ENCODE measurements at regions not wholly inside any gene's neighbourhood (a gene's known extent, or its start where the extent isn't known, plus 50 kb on each side); places are given as distances from the start of the nearest gene placed in this dataset.
"Not testable (repeated sequence)": the region's sequence is repeated elsewhere in the genome, so short reads cannot be mapped to it uniquely, and the experiment has no call there.

DNA sequence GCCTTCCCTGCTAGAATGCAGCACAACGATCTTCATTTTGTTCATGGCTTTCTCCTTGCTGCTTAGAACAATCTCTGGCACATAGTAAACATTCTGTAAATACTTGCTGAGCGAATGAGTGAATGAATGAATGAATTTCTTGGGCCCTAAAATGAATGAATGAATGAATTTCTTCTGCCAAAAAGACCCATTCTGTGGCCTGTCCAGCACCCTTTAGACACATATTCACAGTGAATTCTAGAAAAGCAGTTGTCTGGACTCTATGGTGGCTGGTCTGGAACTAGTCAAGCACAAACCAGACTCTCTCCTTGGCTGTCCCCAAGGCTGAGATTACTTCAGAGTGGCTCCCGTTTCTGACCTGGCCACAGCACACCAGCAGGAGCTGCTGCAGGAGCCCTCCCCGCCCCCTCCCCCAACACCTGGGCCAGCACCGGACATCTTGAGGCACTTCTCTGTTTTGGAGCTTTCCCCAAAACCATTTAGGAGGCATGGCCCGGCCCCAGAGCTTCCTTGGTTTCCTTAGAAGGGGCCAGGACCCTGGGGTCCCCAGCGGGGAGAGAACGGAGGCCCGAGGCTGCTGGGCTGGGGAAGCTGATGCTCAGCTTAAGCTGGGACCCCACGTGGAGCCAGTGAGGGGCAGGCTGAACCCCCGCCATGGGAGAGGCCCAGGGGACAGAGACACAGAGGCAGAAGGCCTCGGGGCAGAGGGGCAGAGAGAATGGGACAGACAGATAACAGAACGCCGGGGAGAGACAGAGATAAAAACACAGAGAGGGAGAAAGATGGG is 159.0 kb downstream of the ZFP36L2 start:
- H3K4me1 ChIP-seq (ENCODE audit: control insufficient read depth, insufficient read depth, low read length, poor library complexity, severe bottlenecking): peaks cover 9% of the 10 kb centered on the region
- H3K4me3 ChIP-seq (ENCODE audit: extremely low read depth, insufficient read depth, low read length, poor library complexity, severe bottlenecking): no peak overlapping the region
- no peak overlapping the region for H3K27ac ChIP-seq (ENCODE audit: low read depth, low read length, severe bottlenecking)
- WGBS, 2 experiments (ENCODE audit: insufficient coverage in 2 of 2): 80 to 87% methylated on average over 13 of the region's 14 CpGs
- H3K36me3 ChIP-seq (ENCODE audit: control insufficient read depth, insufficient read depth, low read length): no peaks in the 10 kb centered on the region
- peaks cover 3% of the 10 kb centered on the region for H3K9me3 ChIP-seq (ENCODE audit: control insufficient read depth, low read length)

DNA sequence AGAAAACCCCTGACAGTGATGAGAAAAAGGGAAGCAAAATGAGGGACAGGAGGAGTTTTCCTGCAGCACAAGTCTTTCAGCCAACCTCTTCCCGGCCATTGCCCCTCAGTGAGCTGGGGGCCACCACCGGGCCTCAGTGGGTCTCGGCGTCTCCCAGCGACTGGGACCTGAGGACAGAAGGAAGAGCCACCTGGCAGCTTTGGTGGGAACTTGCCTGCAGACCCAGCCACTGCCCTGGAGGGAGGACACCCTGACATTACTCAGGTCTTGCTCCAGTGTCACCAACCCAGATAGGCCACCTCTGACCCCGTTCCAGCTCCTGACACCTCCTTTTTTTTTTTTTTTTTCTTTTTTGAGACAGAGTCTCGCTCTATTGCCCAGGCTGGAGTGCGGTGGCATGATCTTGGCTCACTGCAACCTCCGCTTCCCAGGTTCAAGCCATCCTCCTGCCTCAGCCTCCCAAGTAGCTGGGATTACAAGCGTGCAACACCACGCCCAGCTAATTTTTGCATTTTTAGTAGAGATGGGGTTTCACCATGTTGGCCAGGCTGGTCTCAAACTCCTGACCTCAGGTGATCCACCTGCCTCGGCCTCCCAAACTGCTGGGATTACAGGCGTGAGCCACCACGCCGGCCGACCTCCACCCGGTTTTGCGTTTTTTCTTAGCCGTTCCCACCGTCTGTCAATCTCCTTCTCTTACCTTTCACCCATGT is 159.7 kb downstream of the ZFP36L2 start:
- not testable (repeated sequence) for H3K4me3 ChIP-seq (ENCODE audit: extremely low read depth, insufficient read depth, low read length, poor library complexity, severe bottlenecking); H3K9me3 ChIP-seq (ENCODE audit: control insufficient read depth, low read length); H3K36me3 ChIP-seq (ENCODE audit: control insufficient read depth, insufficient read depth, low read length); H3K4me1 ChIP-seq (ENCODE audit: control insufficient read depth, insufficient read depth, low read length, poor library complexity, severe bottlenecking); H3K27ac ChIP-seq (ENCODE audit: low read depth, low read length, severe bottlenecking)
- 92 to 93% methylated on average over 15 to 20 of the region's 20 CpGs for WGBS, 2 experiments (ENCODE audit: insufficient coverage in 2 of 2)

DNA sequence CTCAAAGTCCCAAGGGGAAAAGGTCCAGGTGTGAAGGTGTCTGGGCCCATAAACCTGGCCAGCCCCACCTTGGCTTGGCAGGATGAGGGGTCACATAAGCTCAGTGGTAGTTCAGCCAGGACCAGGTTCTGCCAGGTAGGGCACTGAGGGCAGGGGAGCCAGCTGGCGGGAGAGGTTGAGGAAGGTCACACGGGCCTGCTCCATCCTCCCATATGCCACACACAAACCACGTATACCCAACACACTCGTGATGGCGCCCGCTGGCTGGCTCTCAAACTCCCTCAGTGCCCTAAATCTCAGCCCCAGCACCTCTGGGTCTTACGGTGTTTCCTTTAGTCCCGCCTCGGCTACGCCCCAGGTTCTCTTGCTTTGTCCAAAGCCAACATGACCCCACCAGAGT is 160.5 kb downstream of the ZFP36L2 start:
- Histone ChIP-seq H3K4me3 (ENCODE audit: extremely low read depth, insufficient read depth, low read length, poor library complexity, severe bottlenecking) (no peak overlapping the region), H3K36me3 (ENCODE audit: control insufficient read depth, insufficient read depth, low read length) (no peaks in the 10 kb centered on the region), H3K9me3 (ENCODE audit: control insufficient read depth, low read length) (peaks cover 10% of the 10 kb centered on the region), H3K27ac (ENCODE audit: low read depth, low read length, severe bottlenecking) (no peak overlapping the region), H3K4me1 (ENCODE audit: control insufficient read depth, insufficient read depth, low read length, poor library complexity, severe bottlenecking) (peaks cover 3% of the 10 kb centered on the region)
- WGBS, 2 experiments (ENCODE audit: insufficient coverage in 2 of 2): 98 to 100% methylated on average over 1 to 7 of the region's 10 CpGs

DNA sequence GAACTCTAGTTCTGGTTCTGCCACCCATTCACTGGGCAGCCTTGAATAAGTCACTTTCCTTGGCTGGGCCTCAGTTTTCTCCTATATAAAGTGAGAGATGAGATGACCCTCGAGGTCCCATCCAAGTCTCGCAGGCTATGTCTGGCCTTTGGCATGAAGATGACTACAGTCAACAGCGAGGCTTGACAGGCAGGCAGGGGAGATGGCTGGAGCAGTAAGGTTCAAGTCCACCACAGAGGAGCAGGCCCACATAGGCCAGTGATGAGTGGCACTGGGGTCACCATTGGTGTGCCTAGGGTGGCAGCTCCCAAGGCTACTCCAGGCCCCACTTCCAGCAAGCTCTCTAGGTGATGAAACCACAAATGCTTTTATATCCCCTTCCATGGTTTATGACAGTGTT is 161.4 kb downstream of the ZFP36L2 start:
- H3K36me3 ChIP-seq (ENCODE audit: control insufficient read depth, insufficient read depth, low read length): no peaks in the 10 kb centered on the region
- H3K4me3 ChIP-seq (ENCODE audit: extremely low read depth, insufficient read depth, low read length, poor library complexity, severe bottlenecking): no peak overlapping the region
- no peak overlapping the region for H3K27ac ChIP-seq (ENCODE audit: low read depth, low read length, severe bottlenecking)
- 87 to 91% methylated on average over 3 of the region's 3 CpGs for WGBS, 2 experiments (ENCODE audit: insufficient coverage in 2 of 2)
- H3K4me1 ChIP-seq (ENCODE audit: control insufficient read depth, insufficient read depth, low read length, poor library complexity, severe bottlenecking): no peaks in the 10 kb centered on the region
- H3K9me3 ChIP-seq (ENCODE audit: control insufficient read depth, low read length): peaks cover 10% of the 10 kb centered on the region

DNA sequence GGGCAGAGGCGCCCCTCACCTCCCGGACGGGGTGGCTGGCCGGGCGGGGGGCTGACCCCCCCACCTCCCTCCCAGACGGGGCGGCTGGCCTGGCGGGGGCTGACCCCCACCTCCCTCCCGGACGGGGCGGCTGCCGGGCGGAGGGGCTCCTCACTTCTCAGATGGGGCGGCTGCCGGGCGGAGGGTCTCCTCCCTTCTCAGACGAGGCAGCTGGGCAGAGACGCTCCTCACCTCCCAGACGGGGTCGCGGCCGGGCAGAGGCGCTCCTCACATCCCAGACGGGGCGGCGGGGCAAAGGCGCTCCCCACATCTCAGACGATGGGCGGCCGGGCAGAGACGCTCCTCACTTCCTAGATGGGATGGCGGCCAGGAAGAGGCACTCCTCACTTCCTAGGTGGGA is 163.3 kb downstream of the ZFP36L2 start:
- not testable (repeated sequence) for H3K36me3 ChIP-seq (ENCODE audit: control insufficient read depth, insufficient read depth, low read length); H3K4me1 ChIP-seq (ENCODE audit: control insufficient read depth, insufficient read depth, low read length, poor library complexity, severe bottlenecking); H3K4me3 ChIP-seq (ENCODE audit: extremely low read depth, insufficient read depth, low read length, poor library complexity, severe bottlenecking); H3K9me3 ChIP-seq (ENCODE audit: control insufficient read depth, low read length); H3K27ac ChIP-seq (ENCODE audit: low read depth, low read length, severe bottlenecking)
- 100% methylated on average over 1 of the region's 32 CpGs; no CpG with 5 or more reads in 1 of the 2 experiments for WGBS, 2 experiments (ENCODE audit: insufficient coverage in 2 of 2)

DNA sequence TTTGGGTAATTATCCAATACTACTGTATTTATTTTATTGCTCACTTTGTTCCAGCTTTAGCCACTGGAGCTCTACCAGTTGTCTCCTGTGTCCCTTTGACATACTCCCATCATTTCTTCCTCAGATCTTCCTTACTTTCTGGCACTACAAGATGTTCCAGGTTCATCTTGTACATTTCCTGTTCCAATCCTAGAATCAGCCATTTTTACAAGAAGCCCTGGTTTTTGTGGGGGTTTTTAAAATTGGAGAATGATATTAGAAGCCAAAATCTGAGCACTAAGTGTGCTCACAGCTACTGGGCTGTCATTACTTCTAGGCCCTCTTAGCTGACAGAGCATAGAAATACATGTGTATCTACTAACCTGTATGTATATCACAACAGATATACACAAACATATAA is 164.3 kb downstream of the ZFP36L2 start:
- H3K4me3 ChIP-seq (ENCODE audit: extremely low read depth, insufficient read depth, low read length, poor library complexity, severe bottlenecking): no peak overlapping the region
- H3K36me3 ChIP-seq (ENCODE audit: control insufficient read depth, insufficient read depth, low read length): no peaks in the 10 kb centered on the region
- peaks cover 10% of the 10 kb centered on the region for H3K9me3 ChIP-seq (ENCODE audit: control insufficient read depth, low read length)
- H3K4me1 ChIP-seq (ENCODE audit: control insufficient read depth, insufficient read depth, low read length, poor library complexity, severe bottlenecking): peaks cover 12% of the 10 kb centered on the region
- no peak overlapping the region for H3K27ac ChIP-seq (ENCODE audit: low read depth, low read length, severe bottlenecking)

- 93 to 100% methylated on average over 2 of the region's 3 CpGs for WGBS, 2 experiments (ENCODE audit: insufficient coverage in 2 of 2)
- no peak overlapping the region for H3K4me3 ChIP-seq (ENCODE audit: extremely low read depth, insufficient read depth, low read length, poor library complexity, severe bottlenecking)
- no peaks in the 10 kb centered on the region for H3K36me3 ChIP-seq (ENCODE audit: control insufficient read depth, insufficient read depth, low read length)
- H3K4me1 ChIP-seq (ENCODE audit: control insufficient read depth, insufficient read depth, low read length, poor library complexity, severe bottlenecking): peaks cover 12% of the 10 kb centered on the region
- H3K27ac ChIP-seq (ENCODE audit: low read depth, low read length, severe bottlenecking): no peak overlapping the region
- H3K9me3 ChIP-seq (ENCODE audit: control insufficient read depth, low read length): peaks cover 10% of the 10 kb centered on the region
Measured at GRCh38 chr2:43060390-43061016, 165.9 kb downstream of the ZFP36L2 start.

DNA sequence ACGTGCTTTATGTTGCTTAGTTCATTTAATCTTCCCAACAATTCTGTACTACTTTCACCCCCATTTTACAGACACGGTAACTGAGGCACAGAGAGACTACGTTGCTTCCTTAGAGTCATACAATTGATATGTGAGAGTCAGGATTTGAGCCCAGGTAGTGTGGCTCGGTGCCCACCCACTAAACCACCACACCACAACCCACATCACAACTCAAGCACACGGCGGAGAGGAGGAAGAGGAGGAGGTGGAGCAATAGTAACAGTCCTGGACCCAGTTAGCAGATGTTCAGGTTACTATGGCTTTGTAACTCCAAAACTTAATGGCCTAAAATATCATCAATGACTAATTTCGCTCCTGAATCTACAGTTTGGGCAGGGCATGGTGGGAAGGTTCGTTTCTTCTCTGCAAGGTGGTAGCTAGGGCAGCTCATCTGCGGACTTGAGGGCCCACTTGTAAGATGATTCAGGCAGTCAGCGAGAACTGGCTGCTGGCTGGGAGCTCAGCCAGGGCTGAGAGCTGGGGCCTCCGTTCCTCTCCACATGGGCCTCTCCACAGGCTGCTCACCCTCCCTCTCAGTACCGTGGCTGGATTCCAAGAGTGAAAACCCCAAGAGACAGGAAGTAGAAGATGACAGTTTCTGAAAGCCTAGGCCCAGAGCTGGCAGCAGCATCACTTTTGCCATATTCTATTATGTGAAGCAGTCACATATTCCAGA is 167.1 kb downstream of the ZFP36L2 start:
- H3K9me3 ChIP-seq (ENCODE audit: control insufficient read depth, low read length): peaks cover 9% of the 10 kb centered on the region
- H3K4me3 ChIP-seq (ENCODE audit: extremely low read depth, insufficient read depth, low read length, poor library complexity, severe bottlenecking): no peak overlapping the region
- peaks cover 18% of the 10 kb centered on the region for H3K4me1 ChIP-seq (ENCODE audit: control insufficient read depth, insufficient read depth, low read length, poor library complexity, severe bottlenecking)
- no peak overlapping the region for H3K27ac ChIP-seq (ENCODE audit: low read depth, low read length, severe bottlenecking)
- no peaks in the 10 kb centered on the region for H3K36me3 ChIP-seq (ENCODE audit: control insufficient read depth, insufficient read depth, low read length)
- WGBS, 2 experiments (ENCODE audit: insufficient coverage in 2 of 2): 81 to 100% methylated on average over 5 to 8 of the region's 12 CpGs

GRCh38 chr2:43058726-43059110 is 167.7 kb downstream of the ZFP36L2 start:
- H3K9me3 ChIP-seq (ENCODE audit: control insufficient read depth, low read length): peaks cover 7% of the 10 kb centered on the region
- H3K27ac ChIP-seq (ENCODE audit: low read depth, low read length, severe bottlenecking): no peak overlapping the region
- no peak overlapping the region for H3K4me3 ChIP-seq (ENCODE audit: extremely low read depth, insufficient read depth, low read length, poor library complexity, severe bottlenecking)
- WGBS, 2 experiments (ENCODE audit: insufficient coverage in 2 of 2): 75 to 100% methylated on average over 1 of the region's 3 CpGs
- peaks cover 21% of the 10 kb centered on the region for H3K4me1 ChIP-seq (ENCODE audit: control insufficient read depth, insufficient read depth, low read length, poor library complexity, severe bottlenecking)
- no peaks in the 10 kb centered on the region for H3K36me3 ChIP-seq (ENCODE audit: control insufficient read depth, insufficient read depth, low read length)

- 71 to 83% methylated on average over 16 to 17 of the region's 20 CpGs for WGBS, 2 experiments (ENCODE audit: insufficient coverage in 2 of 2)
- H3K4me3 ChIP-seq (ENCODE audit: extremely low read depth, insufficient read depth, low read length, poor library complexity, severe bottlenecking): no peak overlapping the region
- H3K27ac ChIP-seq (ENCODE audit: low read depth, low read length, severe bottlenecking): no peak overlapping the region
- peaks cover 7% of the 10 kb centered on the region for H3K9me3 ChIP-seq (ENCODE audit: control insufficient read depth, low read length)
- H3K4me1 ChIP-seq (ENCODE audit: control insufficient read depth, insufficient read depth, low read length, poor library complexity, severe bottlenecking): peaks cover 21% of the 10 kb centered on the region
- no peaks in the 10 kb centered on the region for H3K36me3 ChIP-seq (ENCODE audit: control insufficient read depth, insufficient read depth, low read length)
Measured at GRCh38 chr2:43057742-43058725, 168.4 kb downstream of the ZFP36L2 start.
